EL (cell line): ENCODE measurements at regions not wholly inside any gene's neighbourhood (a gene's known extent, or its start where the extent isn't known, plus 50 kb on each side); places are given as distances from the start of the nearest gene placed in this dataset.

ENCODE experiments used
- DNase-seq: peaks from one replicate; pipeline ENCODE4 v3.0.0-alpha.2; 2016

- no peak for DNase-seq
These were observed 197.4 kb upstream of the MAP3K1 start for GRCh38 chr5:56617998-56618397.

- DNase-seq = no peak
These were observed 198.7 kb upstream of the MAP3K1 start for GRCh38 chr5:56616454-56617160.

GRCh38 chr5:56615361-56616153 is 199.8 kb upstream of the MAP3K1 start:
- no peak for DNase-seq

- DNase-seq = no peak
These were observed 202.6 kb upstream of the MAP3K1 start for GRCh38 chr5:56612759-56613158.

- DNase-seq = no peak
These were observed 203.0 kb upstream of the MAP3K1 start for GRCh38 chr5:56612353-56612752.

- no peak for DNase-seq
These were observed 205.2 kb upstream of the MAP3K1 start for GRCh38 chr5:56610093-56610698.

- DNase-seq = no peak
These were observed 207.0 kb upstream of the MAP3K1 start for GRCh38 chr5:56608217-56608925.

- peak; percentile 46 for DNase-seq
These were observed 207.8 kb upstream of the MAP3K1 start for GRCh38 chr5:56607551-56607950.

- DNase-seq = peak; percentile 40
These were observed 208.3 kb upstream of the MAP3K1 start for GRCh38 chr5:56607074-56607473.

GRCh38 chr5:56606192-56606591 is 209.2 kb upstream of the MAP3K1 start:
- DNase-seq = no peak

GRCh38 chr5:56605231-56605630 is 210.1 kb upstream of the MAP3K1 start:
- no peak for DNase-seq

- no peak for DNase-seq
These were observed 213.7 kb upstream of the MAP3K1 start for GRCh38 chr5:56601641-56602071.

GRCh38 chr5:56598941-56599340 is 216.4 kb upstream of the MAP3K1 start:
- DNase-seq = no peak

- DNase-seq = no peak
These were observed 219.2 kb upstream of the MAP3K1 start for GRCh38 chr5:56596155-56596554.

- no peak for DNase-seq
These were observed 219.8 kb upstream of the MAP3K1 start for GRCh38 chr5:56595566-56595965.

GRCh38 chr5:56594792-56595191 is 220.6 kb upstream of the MAP3K1 start:
- DNase-seq = peak; percentile 22

GRCh38 chr5:56591081-56591480 is 224.3 kb upstream of the MAP3K1 start:
- no peak for DNase-seq

- DNase-seq = no peak
These were observed 225.9 kb upstream of the MAP3K1 start for GRCh38 chr5:56589481-56589860.

- DNase-seq = no peak
These were observed 226.5 kb upstream of the MAP3K1 start for GRCh38 chr5:56588636-56589480.

GRCh38 chr5:56588131-56588487 is 227.2 kb upstream of the MAP3K1 start:
- DNase-seq = no peak

- no peak for DNase-seq
These were observed 227.8 kb upstream of the MAP3K1 start for GRCh38 chr5:56587381-56588130.
